Erythroblast (primary cell): ENCODE measurements at regions not wholly inside any gene's neighbourhood (a gene's known extent, or its start where the extent isn't known, plus 50 kb on each side); places are given as distances from the start of the nearest gene placed in this dataset.

Experiments
- GATA1 ChIP-seq: IDR thresholded peaks from 2 replicates; pipeline ENCODE4 v1.6.1; 2011; ENCODE audit warnings: low read depth, mild to moderate bottlenecking, control low read depth, low read length, moderate library complexity
- POLR2A ChIP-seq: IDR thresholded peaks from 2 replicates; pipeline ENCODE4 v1.6.1; 2011; ENCODE audit warnings: mild to moderate bottlenecking, low read length

DNA sequence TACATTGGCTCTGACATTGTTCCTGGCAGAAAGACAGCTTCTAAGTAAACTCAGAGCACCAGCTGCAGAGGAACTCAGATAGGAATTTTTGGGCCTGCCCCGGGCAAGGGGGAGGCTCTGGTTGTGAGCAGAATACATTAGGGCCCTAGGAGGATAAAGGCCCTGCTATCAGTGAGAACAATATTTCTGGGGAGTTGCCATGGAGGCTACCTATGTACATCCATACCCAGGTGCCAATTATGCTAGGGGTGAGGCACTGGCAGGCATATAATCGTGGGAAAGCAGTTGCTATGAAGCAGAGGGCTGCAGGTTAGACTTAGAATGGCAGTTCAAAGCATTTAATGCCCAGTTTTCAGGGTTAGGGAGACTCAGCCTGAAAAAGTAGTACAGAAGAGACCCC lies 273.5 kb upstream of the EDA2R start:
- no peak for TF ChIP-seq POLR2A
- TF ChIP-seq GATA1: no peak
